Smooth muscle cell (in vitro differentiated cells): ENCODE measurements at regions not wholly inside any gene's neighbourhood (a gene's known extent, or its start where the extent isn't known, plus 50 kb on each side); places are given as distances from the start of the nearest gene placed in this dataset.

Experiments used
- DNase-seq: peaks from one replicate; lab custom pipeline; 2025; ENCODE audit not compliant: unreplicated experiment; lab: John Stamatoyannopoulos, UW
- H2AFZ ChIP-seq: fragments of 200-600 bp; sonication (generic); 2 replicates; pipeline ENCODE4 v1.6.0; 2016; ENCODE audit warnings: antibody characterized with exemption, low read depth, mild to moderate bottlenecking
- H3F3A ChIP-seq: fragments of 200-600 bp; sonication (generic); 2 replicates; pipeline ENCODE4 v1.6.0; 2017; ENCODE audit warnings: antibody characterized with exemption, low read depth
- H3K27ac ChIP-seq: fragments of 200-600 bp; sonication (generic); 2 replicates; pipeline ENCODE4 v1.5.1; 2016; ENCODE audit warnings: low read depth, mild to moderate bottlenecking
- H3K27me3 ChIP-seq: fragments of 200-600 bp; sonication (generic); 2 replicates; pipeline ENCODE4 v1.6.1; 2016; ENCODE audit warnings: low read depth, mild to moderate bottlenecking
- H3K36me3 ChIP-seq: fragments of 200-600 bp; sonication (generic); 2 replicates; pipeline ENCODE4 v1.5.1; 2016; ENCODE audit warnings: low read depth
- H3K4me1 ChIP-seq: fragments of 200-600 bp; sonication (generic); 2 replicates; pipeline ENCODE4 v1.5.1; 2016; ENCODE audit warnings: low read depth
- H3K4me2 ChIP-seq: fragments of 200-600 bp; sonication (generic); 2 replicates; pipeline ENCODE4 v1.6.0; 2016; ENCODE audit warnings: mild to moderate bottlenecking
- H3K4me3 ChIP-seq: fragments of 200-600 bp; sonication (generic); 2 replicates; pipeline ENCODE4 v1.5.1; 2016; ENCODE audit warnings: mild to moderate bottlenecking
- H3K79me2 ChIP-seq: fragments of 200-600 bp; sonication (generic); 2 replicates; pipeline ENCODE4 v1.6.0; 2016; ENCODE audit warnings: low read depth, mild to moderate bottlenecking
- H3K9ac ChIP-seq: fragments of 200-600 bp; sonication (generic); 2 replicates; pipeline ENCODE4 v1.6.0; 2016; ENCODE audit warnings: low read depth
- H3K9me3 ChIP-seq: fragments of 200-600 bp; sonication (generic); replicated peaks from 2 replicates; pipeline ENCODE4 v1.5.1; 2016; ENCODE audit warnings: low read depth
- H4K20me1 ChIP-seq: fragments of 200-600 bp; sonication (generic); 2 replicates; pipeline ENCODE4 v1.6.0; 2016; ENCODE audit warnings: low read depth
- WGBS: methylation state at CpG from one replicate; pipeline ENCODE4 v1.1.7; 2016; ENCODE audit warnings: low lambda C conversion rate; 5-methylcytosine and 5-hydroxymethylcytosine counted together
- TF ChIP-seq, protein P1 (sequence below): fragments of 200-600 bp; sonication (generic); IDR thresholded peaks from 2 replicates; pipeline ENCODE4 v1.5.1; 2017; ENCODE audit warnings: borderline replicate concordance, mild to moderate bottlenecking, antibody characterized with exemption; ENCODE audit not compliant: insufficient read depth, poor library complexity, severe bottlenecking

DNA sequence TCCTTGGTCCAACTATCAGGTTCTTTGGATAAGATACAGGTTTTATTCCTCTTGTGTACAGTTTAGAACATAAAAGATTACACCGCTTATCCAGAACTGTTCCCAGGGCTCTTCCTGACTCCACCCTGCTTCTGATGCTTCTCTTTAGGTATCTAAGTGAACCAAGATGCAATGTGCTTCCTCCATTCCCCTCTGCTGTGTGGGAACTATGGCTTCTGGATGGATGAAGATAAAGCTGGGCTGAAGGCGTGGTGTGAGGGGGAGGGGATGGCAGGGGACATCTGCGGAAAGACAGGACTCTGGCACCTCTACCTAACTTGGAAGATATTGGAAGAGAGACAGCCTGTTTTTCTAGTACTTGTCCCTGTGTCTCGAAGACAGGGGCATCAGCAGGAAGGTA, 209.9 kb upstream of the TBX20 start:
- no peak for DNase-seq
- H3K4me2 ChIP-seq = no peak overlapping the region
- H3F3A ChIP-seq = no peaks in the 10 kb centered on the region
- TF ChIP-seq, protein P1, sequence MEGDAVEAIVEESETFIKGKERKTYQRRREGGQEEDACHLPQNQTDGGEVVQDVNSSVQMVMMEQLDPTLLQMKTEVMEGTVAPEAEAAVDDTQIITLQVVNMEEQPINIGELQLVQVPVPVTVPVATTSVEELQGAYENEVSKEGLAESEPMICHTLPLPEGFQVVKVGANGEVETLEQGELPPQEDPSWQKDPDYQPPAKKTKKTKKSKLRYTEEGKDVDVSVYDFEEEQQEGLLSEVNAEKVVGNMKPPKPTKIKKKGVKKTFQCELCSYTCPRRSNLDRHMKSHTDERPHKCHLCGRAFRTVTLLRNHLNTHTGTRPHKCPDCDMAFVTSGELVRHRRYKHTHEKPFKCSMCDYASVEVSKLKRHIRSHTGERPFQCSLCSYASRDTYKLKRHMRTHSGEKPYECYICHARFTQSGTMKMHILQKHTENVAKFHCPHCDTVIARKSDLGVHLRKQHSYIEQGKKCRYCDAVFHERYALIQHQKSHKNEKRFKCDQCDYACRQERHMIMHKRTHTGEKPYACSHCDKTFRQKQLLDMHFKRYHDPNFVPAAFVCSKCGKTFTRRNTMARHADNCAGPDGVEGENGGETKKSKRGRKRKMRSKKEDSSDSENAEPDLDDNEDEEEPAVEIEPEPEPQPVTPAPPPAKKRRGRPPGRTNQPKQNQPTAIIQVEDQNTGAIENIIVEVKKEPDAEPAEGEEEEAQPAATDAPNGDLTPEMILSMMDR = no peak
- H3K9ac ChIP-seq = no peak overlapping the region
- H2AFZ ChIP-seq = no peak overlapping the region
- H3K27me3 ChIP-seq = no peaks in the 10 kb centered on the region
- H3K36me3 ChIP-seq = no peaks in the 10 kb centered on the region
- H3K4me3 ChIP-seq = no peak overlapping the region
- WGBS = 69% methylated on average over 4 of the region's 4 CpGs
- no peaks in the 10 kb centered on the region for H3K9me3 ChIP-seq
- H3K27ac ChIP-seq = no peak overlapping the region
- no peaks in the 10 kb centered on the region for H4K20me1 ChIP-seq
- H3K79me2 ChIP-seq = no peaks in the 10 kb centered on the region
- H3K4me1 ChIP-seq = no peaks in the 10 kb centered on the region

DNA sequence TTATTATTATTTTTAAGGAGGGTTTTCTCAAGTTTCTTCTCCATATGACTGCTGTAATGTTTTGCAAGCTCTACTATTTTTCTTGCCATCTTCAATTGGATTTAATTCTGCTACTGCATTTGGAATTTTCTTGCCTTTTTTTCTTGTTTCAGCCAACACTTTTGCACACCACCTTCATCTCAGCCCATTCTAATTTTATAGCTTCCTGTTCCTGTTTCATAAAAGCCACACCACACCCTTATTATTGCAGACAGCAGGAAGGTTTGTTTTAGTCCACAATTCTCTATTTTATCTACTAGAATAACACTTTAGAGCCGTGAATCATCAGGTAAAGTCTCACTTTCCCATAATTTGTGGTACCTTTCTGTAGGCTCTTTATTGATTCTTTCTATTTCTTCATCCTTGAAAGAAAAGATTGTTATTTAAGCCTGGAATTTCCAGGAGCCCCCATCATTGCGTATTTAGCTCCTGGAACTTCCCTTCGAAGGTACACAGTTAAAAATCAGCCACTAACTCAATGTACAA, 209.3 kb upstream of the TBX20 start:
- H3K79me2 ChIP-seq = no peaks in the 10 kb centered on the region
- no peaks in the 10 kb centered on the region for H3K27me3 ChIP-seq
- H3K9ac ChIP-seq = no peak overlapping the region
- H2AFZ ChIP-seq = no peak overlapping the region
- H3K4me3 ChIP-seq = no peak overlapping the region
- H4K20me1 ChIP-seq = no peaks in the 10 kb centered on the region
- no peaks in the 10 kb centered on the region for H3F3A ChIP-seq
- DNase-seq = no peak
- TF ChIP-seq, protein P1 = no peak
- H3K4me2 ChIP-seq = no peak overlapping the region
- 96% methylated on average over 3 of the region's 3 CpGs for WGBS
- H3K4me1 ChIP-seq = no peaks in the 10 kb centered on the region
- no peaks in the 10 kb centered on the region for H3K36me3 ChIP-seq
- no peaks in the 10 kb centered on the region for H3K9me3 ChIP-seq
- no peak overlapping the region for H3K27ac ChIP-seq

DNA sequence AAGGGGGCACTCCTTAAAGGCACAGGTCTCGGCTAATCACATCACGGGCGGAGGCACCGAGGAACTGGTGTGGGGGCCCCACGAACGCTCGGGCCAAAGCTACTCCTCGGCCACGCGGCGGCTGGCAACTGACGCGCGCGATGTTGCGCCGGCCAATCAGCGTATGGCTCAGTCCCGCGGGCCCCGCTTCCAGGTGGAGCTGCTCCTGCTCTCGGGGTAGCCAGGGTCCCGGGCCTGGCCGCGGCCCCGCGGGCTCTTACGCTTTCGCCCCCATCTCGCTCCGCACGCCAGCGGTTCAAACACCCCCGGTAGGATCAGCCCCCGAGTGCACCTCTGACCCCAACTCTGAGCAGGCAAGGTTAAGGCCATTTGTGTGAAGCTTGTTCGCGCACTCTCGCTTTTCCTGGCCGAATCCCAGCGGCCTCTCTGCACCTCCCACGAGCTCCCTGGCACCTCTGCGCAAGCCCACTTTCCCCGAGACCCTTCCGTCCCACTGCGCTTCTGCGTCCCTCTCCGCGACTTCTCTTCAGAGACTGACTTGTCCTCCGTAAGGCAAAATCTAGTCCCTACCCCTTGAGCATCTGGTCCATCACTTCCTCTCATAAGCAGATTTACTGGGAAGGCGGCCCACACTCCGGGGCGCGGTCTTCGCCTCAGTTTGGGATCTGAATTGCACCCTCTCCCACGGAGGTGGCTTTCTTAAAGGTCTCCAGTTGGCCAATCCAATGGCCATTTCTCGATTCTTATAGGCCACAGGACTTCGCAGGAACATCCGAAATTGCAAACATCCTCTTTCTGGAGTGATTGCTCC, 200.9 kb upstream of the TBX20 start:
- H3K9ac ChIP-seq = no peak overlapping the region
- TF ChIP-seq, protein P1 = no peak
- no peaks in the 10 kb centered on the region for H4K20me1 ChIP-seq
- WGBS = 36% methylated on average over 56 of the region's 58 CpGs
- no peaks in the 10 kb centered on the region for H3K9me3 ChIP-seq
- peak overlapping the region; percentile 84 for H3K4me2 ChIP-seq
- H2AFZ ChIP-seq = peak overlapping the region; percentile 59
- H3K4me1 ChIP-seq = peaks cover 5% of the 10 kb centered on the region
- peaks cover 4% of the 10 kb centered on the region for H3F3A ChIP-seq
- H3K79me2 ChIP-seq = no peaks in the 10 kb centered on the region
- no peak overlapping the region for H3K27ac ChIP-seq
- peak overlapping the region; percentile 37 for H3K4me3 ChIP-seq
- H3K36me3 ChIP-seq = no peaks in the 10 kb centered on the region
- peaks cover 20% of the 10 kb centered on the region for H3K27me3 ChIP-seq
- no peak for DNase-seq
